Kidney epithelial cell (primary cell): ENCODE measurements at regions not wholly inside any gene's neighbourhood (a gene's known extent, or its start where the extent isn't known, plus 50 kb on each side); places are given as distances from the start of the nearest gene placed in this dataset.

Source experiments
- DNase-seq: peaks from one replicate; pipeline ENCODE4 v3.0.0-alpha.2; 2010; ENCODE audit warnings: low read depth
- H3K27me3 ChIP-seq: 2 replicates; pipeline ENCODE4 v1.6.0; 2011; ENCODE audit warnings: low read length; ENCODE audit not compliant: control insufficient read depth, insufficient read depth
- H3K36me3 ChIP-seq: 2 replicates; pipeline ENCODE4 v1.5.1; 2011; ENCODE audit warnings: low read length; ENCODE audit not compliant: control insufficient read depth, insufficient read depth
- H3K4me3 ChIP-seq: 2 replicates; pipeline ENCODE4 v1.5.1; 2011; ENCODE audit warnings: low read depth, mild to moderate bottlenecking, control low read depth, low read length
- TF ChIP-seq, protein P1 (sequence below): IDR thresholded peaks from 2 replicates; pipeline ENCODE4 v1.5.1; 2011; ENCODE audit warnings: mild to moderate bottlenecking, moderate library complexity, low read length, control low read depth, inconsistent platforms; ENCODE audit not compliant: insufficient read depth, poor library complexity, severe bottlenecking

DNA sequence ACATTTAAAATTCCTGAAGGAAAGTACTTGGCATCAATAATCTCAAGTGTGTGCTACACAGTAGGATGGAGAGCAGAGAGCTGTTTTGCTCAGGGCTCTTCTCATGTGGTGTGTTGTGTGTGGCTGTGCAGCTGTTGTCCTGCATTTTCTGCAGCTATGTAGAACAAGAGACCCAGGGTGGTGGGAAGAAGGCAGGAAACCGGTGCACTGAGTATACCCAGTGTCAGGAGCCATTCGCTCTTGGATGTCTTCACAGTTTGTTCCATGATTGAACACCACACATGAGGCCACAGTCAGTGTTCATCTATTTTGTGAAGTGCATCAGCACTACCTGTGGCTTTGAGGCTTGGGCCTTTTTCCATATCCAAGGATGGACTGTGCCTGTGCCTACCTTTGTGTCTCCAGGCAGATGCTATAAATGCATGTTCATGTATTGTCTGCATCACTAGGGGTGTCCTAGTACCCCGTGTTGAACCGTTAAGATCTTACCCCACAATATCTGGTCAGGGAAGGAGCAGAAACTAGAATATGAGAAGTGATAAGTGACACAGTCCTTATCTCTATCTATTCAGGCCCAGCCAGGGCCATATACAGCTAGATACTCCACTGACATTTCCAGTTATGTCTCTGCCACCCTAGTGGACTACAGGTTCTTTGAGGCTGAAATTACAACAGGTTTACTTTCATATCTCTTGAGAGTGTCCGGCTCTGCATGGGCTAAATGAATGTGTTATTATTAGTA is 194.3 kb downstream of the NR2F2 start:
- Histone ChIP-seq H3K4me3 (no peak overlapping the region), H3K27me3 (no peaks in the 10 kb centered on the region), H3K36me3 (no peaks in the 10 kb centered on the region)
- TF ChIP-seq, protein P1, sequence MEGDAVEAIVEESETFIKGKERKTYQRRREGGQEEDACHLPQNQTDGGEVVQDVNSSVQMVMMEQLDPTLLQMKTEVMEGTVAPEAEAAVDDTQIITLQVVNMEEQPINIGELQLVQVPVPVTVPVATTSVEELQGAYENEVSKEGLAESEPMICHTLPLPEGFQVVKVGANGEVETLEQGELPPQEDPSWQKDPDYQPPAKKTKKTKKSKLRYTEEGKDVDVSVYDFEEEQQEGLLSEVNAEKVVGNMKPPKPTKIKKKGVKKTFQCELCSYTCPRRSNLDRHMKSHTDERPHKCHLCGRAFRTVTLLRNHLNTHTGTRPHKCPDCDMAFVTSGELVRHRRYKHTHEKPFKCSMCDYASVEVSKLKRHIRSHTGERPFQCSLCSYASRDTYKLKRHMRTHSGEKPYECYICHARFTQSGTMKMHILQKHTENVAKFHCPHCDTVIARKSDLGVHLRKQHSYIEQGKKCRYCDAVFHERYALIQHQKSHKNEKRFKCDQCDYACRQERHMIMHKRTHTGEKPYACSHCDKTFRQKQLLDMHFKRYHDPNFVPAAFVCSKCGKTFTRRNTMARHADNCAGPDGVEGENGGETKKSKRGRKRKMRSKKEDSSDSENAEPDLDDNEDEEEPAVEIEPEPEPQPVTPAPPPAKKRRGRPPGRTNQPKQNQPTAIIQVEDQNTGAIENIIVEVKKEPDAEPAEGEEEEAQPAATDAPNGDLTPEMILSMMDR: no peak
- DNase-seq: no peak

DNA sequence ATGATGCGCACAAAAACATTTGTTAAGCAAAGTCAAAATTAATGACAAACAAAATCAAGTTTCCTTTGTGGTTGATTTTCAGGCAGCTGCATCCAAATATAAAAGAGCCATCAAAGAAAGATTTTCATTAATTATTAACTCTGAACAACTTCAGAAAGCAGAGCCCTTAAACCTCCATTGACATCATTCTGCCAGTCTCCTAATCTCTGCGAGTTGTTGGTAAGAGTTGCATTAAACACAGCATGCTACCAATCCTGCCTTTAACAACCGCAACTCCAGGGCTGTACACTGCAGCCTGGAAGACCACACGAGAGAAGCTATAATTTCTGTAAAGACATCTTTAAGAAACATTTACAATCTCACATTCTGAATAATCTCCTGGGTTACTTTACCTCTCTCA is 204.6 kb downstream of the NR2F2 start:
- H3K27me3 ChIP-seq: no peaks in the 10 kb centered on the region
- no peaks in the 10 kb centered on the region for H3K36me3 ChIP-seq
- TF ChIP-seq, protein P1: no peak
- no peak overlapping the region for H3K4me3 ChIP-seq
- no peak for DNase-seq

DNA sequence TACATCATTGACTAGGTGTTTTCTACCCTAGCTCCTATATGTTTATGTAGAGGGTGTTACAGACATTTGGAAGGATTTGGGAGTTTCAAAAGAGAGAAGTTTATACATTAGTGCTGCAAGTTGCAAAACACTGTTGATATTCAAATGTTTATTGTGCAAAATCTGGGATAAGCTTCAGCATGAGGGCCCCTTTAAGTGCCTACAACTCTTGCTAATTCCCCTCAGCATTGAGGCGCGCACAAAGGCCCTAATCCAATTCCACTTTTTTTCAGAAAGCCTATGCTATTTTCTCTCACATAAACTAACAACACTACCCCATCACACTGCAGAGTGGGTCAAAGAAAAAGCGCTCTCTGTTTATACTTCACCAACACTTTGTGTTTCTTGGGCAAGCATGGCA is 208.0 kb downstream of the NR2F2 start:
- no peak for DNase-seq
- Histone ChIP-seq H3K4me3 (no peak overlapping the region), H3K36me3 (no peaks in the 10 kb centered on the region), H3K27me3 (no peaks in the 10 kb centered on the region)
- TF ChIP-seq, protein P1: no peak

DNA sequence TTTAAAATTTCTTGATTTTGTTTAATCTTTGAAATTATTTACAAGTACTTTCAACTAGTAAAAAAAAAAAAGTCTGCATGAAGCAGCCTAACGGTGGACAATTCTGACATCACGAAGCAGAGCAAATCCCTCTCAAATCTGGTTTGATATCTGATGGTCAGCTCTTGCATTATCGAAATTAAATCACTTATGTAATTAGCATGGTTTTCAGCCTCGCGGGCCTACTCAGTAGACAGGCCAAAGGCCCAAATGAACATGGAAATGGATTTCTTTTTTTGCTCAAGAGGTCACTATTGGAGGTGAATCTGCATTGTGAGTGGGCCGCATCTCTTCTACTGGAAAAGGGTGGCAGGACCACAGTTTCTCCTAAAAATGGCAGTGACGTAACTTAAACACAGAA is 209.8 kb downstream of the NR2F2 start:
- TF ChIP-seq, protein P1: no peak
- no peak for DNase-seq
- no peaks in the 10 kb centered on the region for H3K36me3 ChIP-seq
- H3K4me3 ChIP-seq: no peak overlapping the region
- H3K27me3 ChIP-seq: no peaks in the 10 kb centered on the region

DNA sequence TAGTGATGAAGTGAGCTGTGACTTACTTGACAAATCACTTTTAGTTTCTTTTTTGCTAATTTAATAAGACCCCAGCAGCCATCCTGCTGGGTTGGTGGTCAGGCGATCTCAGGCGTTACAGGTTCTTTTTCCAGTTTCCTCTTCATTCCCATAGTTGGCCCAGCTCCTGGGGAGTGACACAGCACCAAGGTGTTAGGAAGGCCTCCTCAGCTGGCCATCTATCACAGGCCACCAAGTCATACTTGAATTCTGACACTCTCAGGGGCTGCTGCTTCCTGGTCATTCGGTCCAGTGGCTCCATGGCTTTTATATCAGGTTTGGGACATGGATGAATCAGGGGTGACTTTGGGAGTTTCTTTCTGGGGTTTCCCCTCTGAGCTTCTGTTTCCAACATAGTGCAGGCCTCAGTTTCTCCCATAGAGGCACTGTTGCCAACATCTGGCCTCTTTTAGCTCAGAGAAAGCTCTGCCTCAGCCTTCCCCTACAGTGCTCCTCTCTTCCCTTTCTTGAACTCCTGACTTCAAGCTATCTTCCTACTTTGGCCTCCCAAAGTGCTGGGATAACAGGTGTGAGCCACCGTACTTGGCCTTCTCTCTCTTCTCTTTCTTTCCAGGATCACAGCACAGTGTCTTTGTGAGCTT is 211.8 kb downstream of the NR2F2 start:
- H3K27me3 ChIP-seq: no peaks in the 10 kb centered on the region
- TF ChIP-seq, protein P1: no peak
- no peaks in the 10 kb centered on the region for H3K36me3 ChIP-seq
- no peak for DNase-seq
- H3K4me3 ChIP-seq: no peak overlapping the region
